Breast epithelium (tissue), 4 donors: ENCODE measurements at regions not wholly inside any gene's neighbourhood (a gene's known extent, or its start where the extent isn't known, plus 50 kb on each side); places are given as distances from the start of the nearest gene placed in this dataset.

ENCODE experiments used
- DNase-seq, 2 donors: peaks; one replicate each; pipeline ENCODE4 v3.0.0-alpha.2; 2019; ENCODE audit warnings: low spot score in 2 of 2
- H3K27ac ChIP-seq, 2 donors: fragments of 200-600 bp; sonication (generic) in 1 of 2; one replicate each; pipeline ENCODE4 v1.5.1; 2016 to 2019; ENCODE audit warnings: mild to moderate bottlenecking in 1 of 2
- H3K27me3 ChIP-seq, 2 donors: fragments of 200-600 bp; sonication (generic) in 1 of 2; one replicate each; pipeline versions ENCODE4 v1.5.1 to v1.6.0; 2017 to 2019; ENCODE audit warnings: control low read depth in 1 of 2, mild to moderate bottlenecking in 1 of 2
- H3K36me3 ChIP-seq: fragments of 200-600 bp; one replicate; pipeline ENCODE4 v1.5.1; 2019
- H3K4me1 ChIP-seq, 2 donors: fragments of 200-600 bp; sonication (generic); one replicate each; pipeline ENCODE4 v1.5.1; 2016 to 2019; ENCODE audit warnings: control low read depth in 1 of 2
- H3K4me3 ChIP-seq, 3 donors: fragments of 200-600 bp; sonication (generic); 1 replicate in 2 of 3; 2 replicates in 1 of 3; pipeline ENCODE4 v1.5.1; 2016 to 2019; ENCODE audit warnings: mild to moderate bottlenecking in 3 of 3, moderate library complexity in 2 of 3
- H3K9me3 ChIP-seq, 2 donors: fragments of 200-600 bp; sonication (generic) in 1 of 2; one replicate each; pipeline ENCODE4 v1.5.1; 2016 to 2019; ENCODE audit warnings: control low read depth in 1 of 2
- POLR2A ChIP-seq: fragments of 450-650 bp; IDR thresholded peaks from one replicate; pipeline ENCODE4 v1.6.1; 2016; ENCODE audit warnings: antibody characterized with exemption, mild to moderate bottlenecking, moderate library complexity
- POLR2AphosphoS5 ChIP-seq, 3 donors: sonication (generic); formaldehyde crosslinking; IDR thresholded peaks; one replicate each; pipeline ENCODE4 v1.6.1; 2017; ENCODE audit warnings: antibody characterized with exemption in 3 of 3
- intact Hi-C: fragments of 100-400 bp; cut with DNase I; formaldehyde crosslinking; loops from one replicate; pipeline ENCODE4 v1.15.1; 2023; ENCODE audit warnings: low total_unique reads
- TF ChIP-seq, protein P1 (sequence below), 3 donors: fragments of 450-650 bp; IDR thresholded peaks; one replicate each; pipeline ENCODE4 v1.5.1; 2016 to 2017; ENCODE audit warnings: antibody characterized with exemption in 3 of 3, mild to moderate bottlenecking in 3 of 3, moderate library complexity in 3 of 3

GRCh38 chr4:137200322-137200721, 332.0 kb downstream of the PCDH18 start:
- intact Hi-C loops, result no loop called here
- Histone ChIP-seq H3K4me1 (no peaks in the 10 kb centered on the region), H3K36me3 (no peaks in the 10 kb centered on the region), H3K27ac (no peak overlapping the region), H3K4me3 (no peak overlapping the region), H3K9me3 (no peaks in the 10 kb centered on the region), H3K27me3 (no peaks in the 10 kb centered on the region)
- TF ChIP-seq POLR2A, result no peak
- TF ChIP-seq, protein P1, sequence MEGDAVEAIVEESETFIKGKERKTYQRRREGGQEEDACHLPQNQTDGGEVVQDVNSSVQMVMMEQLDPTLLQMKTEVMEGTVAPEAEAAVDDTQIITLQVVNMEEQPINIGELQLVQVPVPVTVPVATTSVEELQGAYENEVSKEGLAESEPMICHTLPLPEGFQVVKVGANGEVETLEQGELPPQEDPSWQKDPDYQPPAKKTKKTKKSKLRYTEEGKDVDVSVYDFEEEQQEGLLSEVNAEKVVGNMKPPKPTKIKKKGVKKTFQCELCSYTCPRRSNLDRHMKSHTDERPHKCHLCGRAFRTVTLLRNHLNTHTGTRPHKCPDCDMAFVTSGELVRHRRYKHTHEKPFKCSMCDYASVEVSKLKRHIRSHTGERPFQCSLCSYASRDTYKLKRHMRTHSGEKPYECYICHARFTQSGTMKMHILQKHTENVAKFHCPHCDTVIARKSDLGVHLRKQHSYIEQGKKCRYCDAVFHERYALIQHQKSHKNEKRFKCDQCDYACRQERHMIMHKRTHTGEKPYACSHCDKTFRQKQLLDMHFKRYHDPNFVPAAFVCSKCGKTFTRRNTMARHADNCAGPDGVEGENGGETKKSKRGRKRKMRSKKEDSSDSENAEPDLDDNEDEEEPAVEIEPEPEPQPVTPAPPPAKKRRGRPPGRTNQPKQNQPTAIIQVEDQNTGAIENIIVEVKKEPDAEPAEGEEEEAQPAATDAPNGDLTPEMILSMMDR (IDR thresholded peaks at IDR 0.05), result no peak
- no peak for TF ChIP-seq POLR2AphosphoS5 (IDR thresholded peaks at IDR 0.05)
- DNase-seq, result no peak

DNA sequence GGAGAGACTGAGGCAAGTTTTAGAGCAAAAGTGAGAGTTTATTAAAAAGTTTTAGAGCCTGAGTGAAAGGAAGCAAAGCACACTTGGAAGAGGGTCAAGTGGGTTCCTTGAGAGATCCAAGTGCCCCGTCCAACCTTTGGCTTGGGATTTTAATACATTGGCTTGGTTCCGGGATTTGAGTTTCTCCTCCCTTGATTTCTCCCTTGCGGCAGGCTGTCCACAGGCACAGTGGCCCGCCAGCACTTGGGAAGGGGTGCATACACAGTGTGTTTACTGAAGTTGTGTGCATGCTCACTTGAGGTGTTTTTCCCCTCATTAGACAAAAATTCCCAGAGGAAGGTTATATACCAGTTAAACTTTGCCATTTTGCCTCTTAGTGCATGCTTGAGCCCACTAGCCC, 333.5 kb downstream of the PCDH18 start:
- DNase-seq, result no peak
- no peaks in the 10 kb centered on the region for H3K4me1 ChIP-seq
- no peak overlapping the region for H3K4me3 ChIP-seq
- TF ChIP-seq POLR2A (no peak), POLR2AphosphoS5 (IDR thresholded peaks at IDR 0.05) (no peak)
- TF ChIP-seq, protein P1 (IDR thresholded peaks at IDR 0.05), result no peak
- no peak overlapping the region for H3K27ac ChIP-seq
- H3K27me3 ChIP-seq, result no peaks in the 10 kb centered on the region
- no peaks in the 10 kb centered on the region for H3K9me3 ChIP-seq
- H3K36me3 ChIP-seq, result no peaks in the 10 kb centered on the region
- intact Hi-C loops, result loop anchor here (5.0 kb wide), 1 partner anchor 619 kb away; no protein-coding TSS in a partner anchor

DNA sequence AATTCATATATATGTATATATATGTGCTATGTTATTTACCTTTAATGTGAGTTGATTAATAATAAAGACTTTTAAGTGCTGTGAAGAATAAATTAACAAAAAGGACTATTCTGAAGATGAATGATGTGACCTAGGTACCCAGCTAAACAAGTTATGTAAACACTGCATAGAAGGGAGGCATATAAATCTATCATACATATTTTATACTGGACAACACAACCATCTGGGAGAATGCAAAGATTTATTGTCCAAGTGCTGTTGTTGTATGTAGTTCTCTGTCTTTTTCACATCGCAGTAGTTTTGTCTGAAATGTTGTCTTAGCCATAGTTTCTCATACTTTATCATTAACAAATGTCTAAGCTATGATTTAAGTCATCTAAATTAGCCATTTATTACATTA, 337.6 kb downstream of the PCDH18 start:
- Histone ChIP-seq H3K4me1 (no peaks in the 10 kb centered on the region), H3K4me3 (no peak overlapping the region), H3K27me3 (no peaks in the 10 kb centered on the region), H3K36me3 (no peaks in the 10 kb centered on the region), H3K9me3 (no peaks in the 10 kb centered on the region), H3K27ac (no peak overlapping the region)
- TF ChIP-seq POLR2AphosphoS5 (IDR thresholded peaks at IDR 0.05) (no peak), POLR2A (no peak)
- TF ChIP-seq, protein P1 (IDR thresholded peaks at IDR 0.05), result no peak
- intact Hi-C loops, result loop anchor here (5.0 kb wide), 1 partner anchor 623 kb away; no protein-coding TSS in a partner anchor
- no peak for DNase-seq

GRCh38 chr4:137193564-137193963, 338.7 kb downstream of the PCDH18 start:
- Histone ChIP-seq H3K4me3 (no peak overlapping the region), H3K4me1 (no peaks in the 10 kb centered on the region), H3K27ac (no peak overlapping the region), H3K9me3 (no peaks in the 10 kb centered on the region), H3K27me3 (no peaks in the 10 kb centered on the region), H3K36me3 (no peaks in the 10 kb centered on the region)
- TF ChIP-seq POLR2A (no peak), POLR2AphosphoS5 (IDR thresholded peaks at IDR 0.05) (no peak)
- TF ChIP-seq, protein P1 (IDR thresholded peaks at IDR 0.05), result no peak
- intact Hi-C loops, result no loop called here
- DNase-seq, result no peak

DNA sequence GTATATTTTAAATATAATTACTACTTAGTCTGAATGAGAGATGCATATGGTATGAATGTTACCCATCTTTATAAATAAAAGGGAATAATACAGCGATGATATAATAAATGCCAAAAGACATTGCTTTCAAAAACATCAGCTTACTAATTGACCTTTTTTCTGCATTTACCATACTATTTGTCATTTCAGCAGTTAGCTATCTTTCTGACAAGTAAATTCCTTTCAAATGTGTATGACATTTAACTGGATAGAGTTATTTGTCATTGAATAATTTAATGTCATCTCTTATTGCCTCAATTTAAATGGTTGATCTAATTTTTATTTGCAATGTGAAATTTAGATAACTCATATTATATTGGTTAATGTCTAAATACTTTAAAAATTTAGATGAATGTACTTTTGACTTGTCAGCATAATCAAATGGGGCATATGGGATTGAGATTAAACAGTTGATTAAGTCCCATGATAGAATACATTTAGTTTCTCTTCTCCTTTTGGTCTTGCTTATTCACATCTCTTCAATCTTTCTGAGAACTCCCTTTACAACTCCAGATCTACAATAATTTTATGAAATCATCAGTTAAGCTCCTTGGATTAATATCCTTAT, 350.9 kb downstream of the PCDH18 start:
- TF ChIP-seq POLR2A (no peak), POLR2AphosphoS5 (IDR thresholded peaks at IDR 0.05) (no peak)
- TF ChIP-seq, protein P1 (IDR thresholded peaks at IDR 0.05), result no peak
- no peak for DNase-seq
- Histone ChIP-seq H3K36me3 (no peaks in the 10 kb centered on the region), H3K4me1 (no peaks in the 10 kb centered on the region), H3K27ac (no peak overlapping the region), H3K4me3 (no peak overlapping the region), H3K9me3 (no peaks in the 10 kb centered on the region), H3K27me3 (no peaks in the 10 kb centered on the region)
- intact Hi-C loops, result no loop called here
